Neural progenitor cell (in vitro differentiated cells): ENCODE measurements at regions not wholly inside any gene's neighbourhood (a gene's known extent, or its start where the extent isn't known, plus 50 kb on each side); places are given as distances from the start of the nearest gene placed in this dataset.

Source experiments
- DNase-seq: peaks from one replicate; pipeline ENCODE4 v3.0.0-alpha.2; 2016; ENCODE audit warnings: low spot score
- H2AFZ ChIP-seq: fragments of 200-600 bp; sonication (generic); replicated peaks from 2 replicates; pipeline ENCODE4 v1.6.1; 2016; ENCODE audit warnings: antibody characterized with exemption
- H3F3A ChIP-seq: fragments of 200-600 bp; sonication (generic); 2 replicates; pipeline ENCODE4 v1.6.1; 2016; ENCODE audit warnings: antibody characterized with exemption, low read depth
- H3K27ac ChIP-seq: fragments of 200-600 bp; sonication (generic); 2 replicates; pipeline ENCODE4 v1.5.1; 2016; ENCODE audit warnings: mild to moderate bottlenecking
- H3K27me3 ChIP-seq: fragments of 200-600 bp; sonication (generic); 2 replicates; pipeline ENCODE4 v1.6.1; 2016; ENCODE audit warnings: mild to moderate bottlenecking, moderate library complexity
- H3K36me3 ChIP-seq: fragments of 200-600 bp; sonication (generic); 2 replicates; pipeline ENCODE4 v1.5.1; 2016
- H3K4me1 ChIP-seq: fragments of 200-600 bp; sonication (generic); 2 replicates; pipeline ENCODE4 v1.6.1; 2016; ENCODE audit warnings: mixed run types
- H3K4me2 ChIP-seq: fragments of 200-600 bp; sonication (generic); 2 replicates; pipeline ENCODE4 v1.6.1; 2016
- H3K4me3 ChIP-seq: fragments of 200-600 bp; sonication (generic); 2 replicates; pipeline ENCODE4 v1.5.1; 2016
- H3K79me2 ChIP-seq: fragments of 200-600 bp; sonication (generic); 2 replicates; pipeline ENCODE4 v1.6.1; 2016; ENCODE audit warnings: low read depth
- H3K9ac ChIP-seq: fragments of 200-600 bp; sonication (generic); 2 replicates; pipeline ENCODE4 v1.6.1; 2016
- H3K9me3 ChIP-seq: fragments of 200-600 bp; sonication (generic); 2 replicates; pipeline ENCODE4 v1.5.1; 2016; ENCODE audit warnings: low read depth
- H4K20me1 ChIP-seq: fragments of 200-600 bp; sonication (generic); 2 replicates; pipeline ENCODE4 v1.6.1; 2016; ENCODE audit warnings: low read depth
- H3K27ac Mint-ChIP-seq: 3 replicates; pipeline ENCODE4 v1.8.0; 2021; ENCODE audit warnings: mixed read lengths
- H3K27me3 Mint-ChIP-seq: 2 replicates; pipeline ENCODE4 v1.8.0; 2022; ENCODE audit warnings: low read depth, mild to moderate bottlenecking, inconsistent platforms, moderate library complexity, mixed read lengths; ENCODE audit not compliant: insufficient read depth
- H3K36me3 Mint-ChIP-seq: 3 replicates; pipeline ENCODE4 v1.8.0; 2021; ENCODE audit warnings: mixed read lengths
- H3K4me1 Mint-ChIP-seq: 3 replicates; pipeline ENCODE4 v1.8.0; 2021; ENCODE audit warnings: mixed read lengths
- H3K4me3 Mint-ChIP-seq: 3 replicates; pipeline ENCODE4 v1.8.0; 2021; ENCODE audit warnings: mild to moderate bottlenecking, moderate library complexity, mixed read lengths
- H3K9me3 Mint-ChIP-seq: 3 replicates; pipeline ENCODE4 v1.8.0; 2020; ENCODE audit warnings: mixed read lengths
- EZH2 ChIP-seq: fragments of 200-600 bp; sonication (generic); IDR thresholded peaks from 2 replicates; pipeline ENCODE4 v1.6.1; 2017; ENCODE audit warnings: antibody characterized with exemption, mild to moderate bottlenecking, moderate library complexity
- EZH2phosphoT487 ChIP-seq: fragments of 200-600 bp; sonication (generic); IDR thresholded peaks from 2 replicates; pipeline ENCODE4 v1.6.1; 2017; ENCODE audit warnings: antibody characterized with exemption
- TF ChIP-seq, protein P1 (sequence below): fragments of 200-600 bp; sonication (generic); IDR thresholded peaks from 2 replicates; pipeline ENCODE4 v1.5.1; 2017; ENCODE audit warnings: antibody characterized with exemption, mild to moderate bottlenecking

DNA sequence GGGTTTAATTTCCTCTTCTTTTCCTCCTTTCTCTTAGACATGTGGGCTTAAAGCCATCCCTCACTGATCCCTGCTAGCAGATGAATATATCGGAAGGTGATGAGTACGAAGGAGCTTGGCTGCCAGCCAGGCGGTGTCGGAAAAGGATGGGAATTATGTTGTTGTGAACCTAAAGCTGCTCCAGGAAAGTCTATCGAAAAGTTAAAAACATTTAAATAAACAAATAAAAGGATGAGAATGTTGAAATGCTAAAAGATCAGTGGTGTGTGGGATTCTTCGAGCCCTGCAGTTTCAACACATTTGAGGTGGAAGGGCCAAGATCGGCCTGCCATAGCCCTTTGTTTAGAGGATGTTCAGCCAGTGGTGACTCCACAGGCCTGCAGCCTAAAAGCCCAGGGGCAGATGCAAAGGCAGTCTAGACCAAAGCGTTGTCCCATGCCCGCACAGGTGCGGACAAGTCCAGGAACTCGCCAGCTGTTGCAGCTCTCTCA lies 107.9 kb downstream of the JCAD start:
- H4K20me1 ChIP-seq: no peaks in the 10 kb centered on the region
- H3K36me3 ChIP-seq: no peaks in the 10 kb centered on the region
- H2AFZ ChIP-seq: peak overlapping the region; percentile 60
- no peak for DNase-seq
- no peaks in the 10 kb centered on the region for H3F3A ChIP-seq
- no peaks in the 10 kb centered on the region for H3K27me3 ChIP-seq
- peaks cover 9% of the 10 kb centered on the region for H3K4me1 ChIP-seq
- no peaks in the 10 kb centered on the region for H3K79me2 ChIP-seq
- H3K36me3 Mint-ChIP-seq: no peaks in the 10 kb centered on the region
- TF ChIP-seq, protein P1, sequence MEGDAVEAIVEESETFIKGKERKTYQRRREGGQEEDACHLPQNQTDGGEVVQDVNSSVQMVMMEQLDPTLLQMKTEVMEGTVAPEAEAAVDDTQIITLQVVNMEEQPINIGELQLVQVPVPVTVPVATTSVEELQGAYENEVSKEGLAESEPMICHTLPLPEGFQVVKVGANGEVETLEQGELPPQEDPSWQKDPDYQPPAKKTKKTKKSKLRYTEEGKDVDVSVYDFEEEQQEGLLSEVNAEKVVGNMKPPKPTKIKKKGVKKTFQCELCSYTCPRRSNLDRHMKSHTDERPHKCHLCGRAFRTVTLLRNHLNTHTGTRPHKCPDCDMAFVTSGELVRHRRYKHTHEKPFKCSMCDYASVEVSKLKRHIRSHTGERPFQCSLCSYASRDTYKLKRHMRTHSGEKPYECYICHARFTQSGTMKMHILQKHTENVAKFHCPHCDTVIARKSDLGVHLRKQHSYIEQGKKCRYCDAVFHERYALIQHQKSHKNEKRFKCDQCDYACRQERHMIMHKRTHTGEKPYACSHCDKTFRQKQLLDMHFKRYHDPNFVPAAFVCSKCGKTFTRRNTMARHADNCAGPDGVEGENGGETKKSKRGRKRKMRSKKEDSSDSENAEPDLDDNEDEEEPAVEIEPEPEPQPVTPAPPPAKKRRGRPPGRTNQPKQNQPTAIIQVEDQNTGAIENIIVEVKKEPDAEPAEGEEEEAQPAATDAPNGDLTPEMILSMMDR: no peak
- no peak for TF ChIP-seq EZH2
- TF ChIP-seq EZH2phosphoT487: no peak
- H3K4me3 ChIP-seq: no peak overlapping the region
- peaks cover 12% of the 10 kb centered on the region for H3K4me1 Mint-ChIP-seq
- no peak overlapping the region for H3K27ac Mint-ChIP-seq
- H3K27me3 Mint-ChIP-seq: no peaks in the 10 kb centered on the region
- H3K27ac ChIP-seq: no peak overlapping the region
- no peak overlapping the region for H3K9ac ChIP-seq
- no peak overlapping the region for H3K4me3 Mint-ChIP-seq
- no peak overlapping the region for H3K4me2 ChIP-seq
- peaks cover 4% of the 10 kb centered on the region for H3K9me3 Mint-ChIP-seq
- H3K9me3 ChIP-seq: no peaks in the 10 kb centered on the region

DNA sequence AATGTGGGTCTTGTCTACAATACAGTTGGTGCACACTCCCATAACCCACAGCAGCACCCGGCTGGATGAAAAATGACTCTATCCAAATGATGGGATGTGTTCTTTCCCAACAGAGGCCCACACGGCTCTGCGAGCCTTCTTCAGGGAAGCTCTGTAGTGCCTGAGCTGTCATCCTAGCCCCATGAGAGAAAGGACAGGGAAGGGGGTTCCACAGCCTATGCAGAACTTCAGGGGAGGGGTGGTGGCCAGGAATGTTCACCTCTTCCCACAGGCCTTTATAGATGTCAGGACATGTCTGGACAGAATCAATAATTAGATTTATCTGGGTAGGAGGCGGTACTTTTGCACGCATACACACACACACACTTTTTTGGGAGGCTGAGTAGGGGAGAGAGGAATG lies 109.0 kb downstream of the JCAD start:
- peaks cover 9% of the 10 kb centered on the region for H3K4me1 ChIP-seq
- H3K9me3 Mint-ChIP-seq: peaks cover 2% of the 10 kb centered on the region
- H3K4me2 ChIP-seq: no peak overlapping the region
- H3K4me3 ChIP-seq: no peak overlapping the region
- H3K27ac ChIP-seq: no peak overlapping the region
- H2AFZ ChIP-seq: no peak overlapping the region
- H3K79me2 ChIP-seq: no peaks in the 10 kb centered on the region
- no peak overlapping the region for H3K9ac ChIP-seq
- H4K20me1 ChIP-seq: no peaks in the 10 kb centered on the region
- no peaks in the 10 kb centered on the region for H3F3A ChIP-seq
- TF ChIP-seq, protein P1: no peak
- DNase-seq: no peak
- peaks cover 12% of the 10 kb centered on the region for H3K4me1 Mint-ChIP-seq
- H3K27me3 Mint-ChIP-seq: peaks cover 3% of the 10 kb centered on the region
- H3K27ac Mint-ChIP-seq: no peak overlapping the region
- H3K36me3 ChIP-seq: no peaks in the 10 kb centered on the region
- H3K36me3 Mint-ChIP-seq: no peaks in the 10 kb centered on the region
- no peaks in the 10 kb centered on the region for H3K27me3 ChIP-seq
- no peak overlapping the region for H3K4me3 Mint-ChIP-seq
- no peaks in the 10 kb centered on the region for H3K9me3 ChIP-seq

DNA sequence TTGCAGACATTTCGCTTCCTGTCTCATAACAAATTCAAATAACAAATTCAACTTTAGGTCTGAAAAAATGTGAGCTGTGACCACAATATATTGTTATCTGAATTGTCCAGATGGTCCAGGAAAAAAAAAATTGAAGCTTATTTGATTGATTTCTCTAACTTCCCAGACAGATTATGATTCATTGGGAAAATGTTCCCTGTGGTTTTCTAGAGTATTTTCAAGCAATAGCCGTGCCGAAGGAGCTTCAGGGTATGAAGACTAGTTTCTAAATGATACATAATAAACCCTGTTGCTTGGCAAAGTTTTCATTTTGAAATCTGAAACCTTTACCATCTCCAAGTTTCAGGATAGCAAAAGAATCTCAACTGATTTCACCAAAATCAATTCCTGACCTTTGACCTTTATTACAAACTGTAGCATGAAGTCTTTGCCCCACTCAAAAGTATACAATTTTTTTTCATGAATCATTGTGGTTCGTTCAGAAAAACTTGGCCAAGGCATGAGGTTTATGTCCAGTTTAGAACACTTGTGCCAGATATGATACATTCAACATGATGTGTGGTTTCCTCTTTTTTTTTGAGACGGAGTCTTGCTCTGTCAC lies 109.9 kb downstream of the JCAD start:
- Mint-ChIP-seq H3K9me3 (peaks cover 2% of the 10 kb centered on the region), H3K4me3 (no peak overlapping the region), H3K27me3 (peaks cover 5% of the 10 kb centered on the region), H3K36me3 (no peaks in the 10 kb centered on the region), H3K27ac (no peak overlapping the region), H3K4me1 (peaks cover 12% of the 10 kb centered on the region)
- TF ChIP-seq, protein P1: no peak
- TF ChIP-seq EZH2: no peak
- no peak for TF ChIP-seq EZH2phosphoT487
- Histone ChIP-seq H3K27ac (no peak overlapping the region), H3K4me3 (no peak overlapping the region), H2AFZ (no peak overlapping the region), H3F3A (no peaks in the 10 kb centered on the region), H3K27me3 (no peaks in the 10 kb centered on the region), H3K36me3 (no peaks in the 10 kb centered on the region), H3K79me2 (no peaks in the 10 kb centered on the region), H3K4me1 (peaks cover 9% of the 10 kb centered on the region), H3K9me3 (no peaks in the 10 kb centered on the region), H3K9ac (no peak overlapping the region), H4K20me1 (no peaks in the 10 kb centered on the region), H3K4me2 (no peak overlapping the region)
- DNase-seq: no peak
